RWPE1 (cell line): ENCODE measurements at regions not wholly inside any gene's neighbourhood (a gene's known extent, or its start where the extent isn't known, plus 50 kb on each side); places are given as distances from the start of the nearest gene placed in this dataset.

Source experiments
- CTCF ChIA-PET: fragments of 350-600 bp; sonication (Branson Sonifier 250); formaldehyde crosslinking; extraction: SDS; loops from one replicate; lab custom pipeline; 2021; lab: Yijun Ruan, JAX
- POLR2A ChIA-PET: fragments of 400-600 bp; formaldehyde crosslinking; extraction: SDS; loops from one replicate; lab custom pipeline; 2020; ENCODE audit warnings: antibody characterized with exemption; ENCODE audit not compliant: low non-redundant PET; lab: Yijun Ruan, JAX
- DNase-seq: peaks from one replicate; pipeline ENCODE4 v3.0.0; 2012; ENCODE audit warnings: low spot score
- H3K27ac ChIP-seq: fragments of 450-650 bp; 2 replicates; pipeline ENCODE4 v1.5.1; 2017
- TF ChIP-seq, protein P1 (sequence below): fragments of 450-650 bp; conservative IDR thresholded peaks from 2 replicates; pipeline ENCODE4 v1.5.1; 2017; ENCODE audit warnings: low read depth, mild to moderate bottlenecking

DNA sequence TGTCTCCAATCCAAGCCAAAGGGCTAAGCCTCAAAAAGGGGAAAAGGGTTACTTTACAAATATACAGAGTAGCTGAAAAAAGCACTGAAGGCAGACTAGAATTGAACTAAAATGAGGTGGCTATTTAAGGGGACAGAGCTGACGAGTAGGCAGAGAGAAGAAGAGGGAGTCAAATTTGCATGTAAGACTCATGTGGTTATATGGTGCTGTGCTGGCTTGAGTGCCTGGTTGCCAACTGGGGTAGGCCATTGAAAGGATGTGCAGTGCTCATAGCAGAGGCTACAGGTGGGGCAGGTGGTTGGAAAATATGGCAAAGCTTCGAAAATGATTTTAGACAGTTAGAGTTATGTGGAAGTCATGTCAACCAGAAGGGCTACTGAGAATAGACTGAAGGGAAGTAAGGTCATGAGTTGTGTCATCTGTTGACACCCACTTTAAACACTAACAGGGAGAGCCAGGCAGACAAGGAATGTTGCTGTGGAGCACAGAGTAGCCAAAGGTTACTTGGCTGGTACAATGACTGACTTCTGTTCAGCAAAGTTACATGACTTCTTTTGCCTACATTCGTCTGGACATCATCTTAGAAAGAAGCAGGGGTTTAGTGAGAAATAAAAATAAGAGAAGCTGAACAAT is 1210.4 kb downstream of the ADGRL3 start:
- POLR2A ChIA-PET = no interaction called here
- CTCF ChIA-PET = interaction anchor here (0.5 to 0.6 kb wide), 2 partner anchors 620 to 1725 kb away, joined by 3 read pairs; no protein-coding TSS in a partner anchor
- TF ChIP-seq, protein P1, sequence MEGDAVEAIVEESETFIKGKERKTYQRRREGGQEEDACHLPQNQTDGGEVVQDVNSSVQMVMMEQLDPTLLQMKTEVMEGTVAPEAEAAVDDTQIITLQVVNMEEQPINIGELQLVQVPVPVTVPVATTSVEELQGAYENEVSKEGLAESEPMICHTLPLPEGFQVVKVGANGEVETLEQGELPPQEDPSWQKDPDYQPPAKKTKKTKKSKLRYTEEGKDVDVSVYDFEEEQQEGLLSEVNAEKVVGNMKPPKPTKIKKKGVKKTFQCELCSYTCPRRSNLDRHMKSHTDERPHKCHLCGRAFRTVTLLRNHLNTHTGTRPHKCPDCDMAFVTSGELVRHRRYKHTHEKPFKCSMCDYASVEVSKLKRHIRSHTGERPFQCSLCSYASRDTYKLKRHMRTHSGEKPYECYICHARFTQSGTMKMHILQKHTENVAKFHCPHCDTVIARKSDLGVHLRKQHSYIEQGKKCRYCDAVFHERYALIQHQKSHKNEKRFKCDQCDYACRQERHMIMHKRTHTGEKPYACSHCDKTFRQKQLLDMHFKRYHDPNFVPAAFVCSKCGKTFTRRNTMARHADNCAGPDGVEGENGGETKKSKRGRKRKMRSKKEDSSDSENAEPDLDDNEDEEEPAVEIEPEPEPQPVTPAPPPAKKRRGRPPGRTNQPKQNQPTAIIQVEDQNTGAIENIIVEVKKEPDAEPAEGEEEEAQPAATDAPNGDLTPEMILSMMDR = no peak
- no peak overlapping the region for H3K27ac ChIP-seq
- DNase-seq = no peak

- TF ChIP-seq, protein P1 = no peak; the same call in 1 of the 2 replicates
- ChIA-PET POLR2A (no interaction called here), CTCF (interaction anchor here (0.7 kb wide), 1 partner anchor 582 kb away, joined by 3 read pairs; no protein-coding TSS in a partner anchor)
- no peak for DNase-seq
- H3K27ac ChIP-seq = no peak overlapping the region
These were observed 1208.3 kb downstream of the ADGRL3 start for GRCh38 chr4:62408454-62408853.

GRCh38 chr4:62407534-62407933 is 1207.4 kb downstream of the ADGRL3 start:
- H3K27ac ChIP-seq = no peak overlapping the region
- no peak for DNase-seq
- TF ChIP-seq, protein P1 = no peak
- ChIA-PET POLR2A (no interaction called here), CTCF (no interaction called here)

DNA sequence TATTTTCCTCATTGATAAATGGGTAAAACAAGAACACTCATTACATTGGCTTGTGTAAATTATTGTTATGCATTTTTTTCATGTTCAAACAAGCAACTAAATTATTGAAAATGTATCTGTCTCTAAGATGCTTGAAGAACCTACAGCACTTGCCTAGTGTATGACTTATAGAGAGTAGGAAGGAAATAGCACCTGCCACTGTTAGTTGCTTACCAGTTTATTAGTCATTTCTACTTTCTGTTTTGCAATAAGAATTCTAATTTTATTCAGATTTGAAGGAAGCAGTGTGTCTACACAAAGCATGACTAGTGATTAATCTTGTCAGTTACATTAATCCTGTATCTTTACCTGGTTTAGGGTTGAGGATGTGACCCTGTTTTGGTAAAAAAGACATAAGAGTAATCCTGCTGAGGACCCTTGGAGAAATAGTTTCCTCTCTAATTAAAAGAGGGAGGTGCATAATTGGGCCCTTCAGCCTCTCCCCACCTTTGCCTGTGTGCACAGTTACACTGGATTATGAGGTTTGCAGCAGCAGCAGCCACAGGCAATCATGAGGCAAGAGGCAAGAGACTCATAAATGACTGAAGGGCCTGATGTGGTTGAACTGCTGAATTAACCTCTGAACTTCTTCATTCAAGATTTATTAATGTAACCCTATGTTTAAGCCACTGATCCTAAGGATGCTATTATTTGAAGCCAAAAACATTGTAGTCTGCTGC is 1202.1 kb downstream of the ADGRL3 start:
- ChIA-PET CTCF (no interaction called here), POLR2A (no interaction called here)
- H3K27ac ChIP-seq = no peak overlapping the region
- DNase-seq = no peak
- TF ChIP-seq, protein P1 = no peak

- CTCF ChIA-PET = no interaction called here
- POLR2A ChIA-PET = no interaction called here
- DNase-seq = no peak
- no peak overlapping the region for H3K27ac ChIP-seq
- TF ChIP-seq, protein P1 = no peak
These were observed 1199.1 kb downstream of the ADGRL3 start for GRCh38 chr4:62399242-62399641.

- DNase-seq = no peak
- TF ChIP-seq, protein P1 = no peak
- H3K27ac ChIP-seq = no peak overlapping the region
- CTCF ChIA-PET = no interaction called here
- POLR2A ChIA-PET = no interaction called here
These were observed 1198.2 kb downstream of the ADGRL3 start for GRCh38 chr4:62398318-62398717.
